Liver (tissue), 7 donors: ENCODE measurements at regions not wholly inside any gene's neighbourhood (a gene's known extent, or its start where the extent isn't known, plus 50 kb on each side); places are given as distances from the start of the nearest gene placed in this dataset.
A peak's percentile ranks its signal among the peaks of the same experiment; 100 is the strongest.

Source experiments
- DNase-seq: peaks from one replicate; pipeline ENCODE4 v3.0.0-alpha.2; 2017; ENCODE audit warnings: low spot score
- H3K27ac ChIP-seq, 2 donors: one replicate each; pipeline ENCODE4 v1.7.0; 2013; ENCODE audit warnings: inconsistent platforms in 2 of 2, low read length in 2 of 2, control low read depth in 1 of 2, low read depth in 1 of 2, mild to moderate bottlenecking in 1 of 2
- H3K27me3 ChIP-seq, 4 donors: one replicate each; pipeline versions ENCODE4 v1.6.1 to v1.7.0; 2013; ENCODE audit warnings: low read length in 3 of 4, inconsistent platforms in 1 of 4, mild to moderate bottlenecking in 1 of 4, moderate library complexity in 1 of 4; ENCODE audit not compliant: control insufficient read depth in 4 of 4, insufficient read depth in 4 of 4
- H3K36me3 ChIP-seq, 4 donors: one replicate each; pipeline versions ENCODE4 v1.6.1 to v1.7.0; 2013; ENCODE audit warnings: low read length in 3 of 4, mild to moderate bottlenecking in 3 of 4, low read depth in 1 of 4, moderate library complexity in 1 of 4; ENCODE audit not compliant: control insufficient read depth in 4 of 4, insufficient read depth in 3 of 4
- H3K4me1 ChIP-seq, 4 donors: one replicate each; pipeline versions ENCODE4 v1.6.1 to v1.7.0; 2013; ENCODE audit warnings: low read length in 3 of 4, mild to moderate bottlenecking in 3 of 4, moderate library complexity in 1 of 4; ENCODE audit not compliant: control insufficient read depth in 4 of 4, insufficient read depth in 4 of 4
- H3K4me3 ChIP-seq, 3 donors: one replicate each; pipeline versions ENCODE4 v1.6.1 to v1.7.0; 2013; ENCODE audit warnings: low read length in 3 of 3, control low read depth in 1 of 3, low read depth in 1 of 3, mild to moderate bottlenecking in 1 of 3
- H3K9ac ChIP-seq, 2 donors: one replicate each; pipeline ENCODE4 v1.7.0; 2013; ENCODE audit warnings: low read length in 2 of 2, mild to moderate bottlenecking in 2 of 2, moderate library complexity in 2 of 2, control low read depth in 1 of 2, low read depth in 1 of 2
- H3K9me3 ChIP-seq, 4 donors: one replicate each; pipeline versions ENCODE4 v1.6.1 to v1.7.0; 2013; ENCODE audit warnings: low read length in 3 of 4; ENCODE audit not compliant: control insufficient read depth in 4 of 4
- EGR1 ChIP-seq, 2 donors: IDR thresholded peaks; 2 replicates each; pipeline ENCODE4 v1.6.1; 2016 to 2018; ENCODE audit warnings: antibody characterized with exemption in 2 of 2, low read depth in 2 of 2
- FOXA1 ChIP-seq: IDR thresholded peaks from 2 replicates; pipeline ENCODE4 v1.6.1; 2016; ENCODE audit warnings: antibody characterized with exemption
- FOXA2 ChIP-seq: IDR thresholded peaks from 2 replicates; pipeline ENCODE4 v1.6.1; 2016; ENCODE audit warnings: antibody characterized with exemption
- GABPA ChIP-seq, 2 donors: IDR thresholded peaks in 1 of 2; conservative IDR thresholded peaks in 1 of 2; 2 replicates each; pipeline ENCODE4 v1.6.1; 2016; ENCODE audit warnings: antibody characterized with exemption in 2 of 2, mild to moderate bottlenecking in 1 of 2, moderate library complexity in 1 of 2
- HNF4A ChIP-seq, 2 donors: conservative IDR thresholded peaks; 2 replicates each; pipeline ENCODE4 v1.6.1; 2016; ENCODE audit warnings: antibody characterized with exemption in 2 of 2, mild to moderate bottlenecking in 2 of 2
- NR2F2 ChIP-seq: IDR thresholded peaks from 2 replicates; pipeline ENCODE4 v1.6.1; 2016; ENCODE audit warnings: antibody characterized with exemption
- RAD21 ChIP-seq, 2 donors: IDR thresholded peaks; 2 replicates each; pipeline ENCODE4 v1.6.1; 2016; ENCODE audit warnings: antibody characterized with exemption in 2 of 2, mild to moderate bottlenecking in 2 of 2
- RXRA ChIP-seq, 2 donors: IDR thresholded peaks; 2 replicates each; pipeline ENCODE4 v1.6.1; 2017 to 2018; ENCODE audit warnings: antibody characterized with exemption in 2 of 2, mild to moderate bottlenecking in 1 of 2
- SP1 ChIP-seq: IDR thresholded peaks from 2 replicates; pipeline ENCODE4 v1.6.1; 2018; ENCODE audit warnings: antibody characterized with exemption, mild to moderate bottlenecking
- WGBS: extraction: QIAGEN DNeasy Blood & Tissue Kit; methylation state at CpG from one replicate; pipeline ENCODE4 v1.1.7; 2013; 5-methylcytosine and 5-hydroxymethylcytosine counted together
- TF ChIP-seq, protein P1 (sequence below): IDR thresholded peaks from 2 replicates; pipeline ENCODE4 v1.6.1; 2016; ENCODE audit warnings: antibody characterized with exemption, mild to moderate bottlenecking
- TF ChIP-seq, protein P2 (sequence below): IDR thresholded peaks from 2 replicates; pipeline ENCODE4 v1.6.1; 2016; ENCODE audit warnings: antibody characterized with exemption
- TF ChIP-seq, protein P3 (sequence below): IDR thresholded peaks from 2 replicates; pipeline ENCODE4 v1.6.1; 2016; ENCODE audit warnings: antibody characterized with exemption
- TF ChIP-seq, protein P4 (sequence below): IDR thresholded peaks from 2 replicates; pipeline ENCODE4 v1.6.1; 2016; ENCODE audit warnings: antibody characterized with exemption
- donor health status: healthy.
- donor health status: healthy.
- donor health status: healthy.
- donor health status: healthy.

DNA sequence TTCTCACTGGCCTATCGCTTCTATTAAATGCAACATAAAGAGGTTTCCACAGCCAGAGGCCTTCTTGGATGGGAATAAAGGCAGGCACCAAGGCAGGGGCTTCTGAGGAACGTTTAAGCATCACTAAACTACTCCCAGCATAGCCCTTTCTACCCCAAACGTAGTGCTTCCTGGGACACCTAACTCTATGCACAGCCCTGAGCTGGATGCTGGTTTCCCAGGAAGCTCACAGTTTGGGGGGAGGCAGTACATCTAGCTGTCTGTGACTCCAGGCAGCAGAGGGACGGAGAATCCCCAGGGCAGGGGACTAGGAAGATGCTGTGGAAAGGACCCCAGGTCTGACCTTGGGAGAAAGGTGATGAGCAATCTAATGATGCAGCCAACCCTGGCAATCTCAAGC, 192.8 kb upstream of the ZMIZ1 start:
- Histone ChIP-seq H3K27me3 (no peaks in the 10 kb centered on the region), H3K4me1 (peaks cover 0 to 1% (median 0%) of the 10 kb centered on the region in 4 donors), H3K27ac (no peak overlapping the region), H3K9me3 (no peaks in the 10 kb centered on the region), H3K4me3 (no peak overlapping the region), H3K9ac (no peak overlapping the region), H3K36me3 (no peaks in the 10 kb centered on the region)
- TF ChIP-seq, protein P1, sequence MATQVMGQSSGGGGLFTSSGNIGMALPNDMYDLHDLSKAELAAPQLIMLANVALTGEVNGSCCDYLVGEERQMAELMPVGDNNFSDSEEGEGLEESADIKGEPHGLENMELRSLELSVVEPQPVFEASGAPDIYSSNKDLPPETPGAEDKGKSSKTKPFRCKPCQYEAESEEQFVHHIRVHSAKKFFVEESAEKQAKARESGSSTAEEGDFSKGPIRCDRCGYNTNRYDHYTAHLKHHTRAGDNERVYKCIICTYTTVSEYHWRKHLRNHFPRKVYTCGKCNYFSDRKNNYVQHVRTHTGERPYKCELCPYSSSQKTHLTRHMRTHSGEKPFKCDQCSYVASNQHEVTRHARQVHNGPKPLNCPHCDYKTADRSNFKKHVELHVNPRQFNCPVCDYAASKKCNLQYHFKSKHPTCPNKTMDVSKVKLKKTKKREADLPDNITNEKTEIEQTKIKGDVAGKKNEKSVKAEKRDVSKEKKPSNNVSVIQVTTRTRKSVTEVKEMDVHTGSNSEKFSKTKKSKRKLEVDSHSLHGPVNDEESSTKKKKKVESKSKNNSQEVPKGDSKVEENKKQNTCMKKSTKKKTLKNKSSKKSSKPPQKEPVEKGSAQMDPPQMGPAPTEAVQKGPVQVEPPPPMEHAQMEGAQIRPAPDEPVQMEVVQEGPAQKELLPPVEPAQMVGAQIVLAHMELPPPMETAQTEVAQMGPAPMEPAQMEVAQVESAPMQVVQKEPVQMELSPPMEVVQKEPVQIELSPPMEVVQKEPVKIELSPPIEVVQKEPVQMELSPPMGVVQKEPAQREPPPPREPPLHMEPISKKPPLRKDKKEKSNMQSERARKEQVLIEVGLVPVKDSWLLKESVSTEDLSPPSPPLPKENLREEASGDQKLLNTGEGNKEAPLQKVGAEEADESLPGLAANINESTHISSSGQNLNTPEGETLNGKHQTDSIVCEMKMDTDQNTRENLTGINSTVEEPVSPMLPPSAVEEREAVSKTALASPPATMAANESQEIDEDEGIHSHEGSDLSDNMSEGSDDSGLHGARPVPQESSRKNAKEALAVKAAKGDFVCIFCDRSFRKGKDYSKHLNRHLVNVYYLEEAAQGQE: no peak
- TF ChIP-seq, protein P2, sequence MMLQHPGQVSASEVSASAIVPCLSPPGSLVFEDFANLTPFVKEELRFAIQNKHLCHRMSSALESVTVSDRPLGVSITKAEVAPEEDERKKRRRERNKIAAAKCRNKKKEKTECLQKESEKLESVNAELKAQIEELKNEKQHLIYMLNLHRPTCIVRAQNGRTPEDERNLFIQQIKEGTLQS: no peak
- TF ChIP-seq EGR1 (IDR thresholded peaks at IDR 0.05; ENCODE audit: low read depth in 2 of 2) (no peak), HNF4A (conservative IDR thresholded peaks at IDR 0.05) (no peak), FOXA2 (no peak), NR2F2 (no peak), RXRA (IDR thresholded peaks at IDR 0.05) (no peak), SP1 (no peak)
- TF ChIP-seq, protein P3, sequence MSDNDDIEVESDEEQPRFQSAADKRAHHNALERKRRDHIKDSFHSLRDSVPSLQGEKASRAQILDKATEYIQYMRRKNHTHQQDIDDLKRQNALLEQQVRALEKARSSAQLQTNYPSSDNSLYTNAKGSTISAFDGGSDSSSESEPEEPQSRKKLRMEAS: no peak
- peak; percentile 4 for DNase-seq
- WGBS: 83% methylated on average over 4 of the region's 4 CpGs

DNA sequence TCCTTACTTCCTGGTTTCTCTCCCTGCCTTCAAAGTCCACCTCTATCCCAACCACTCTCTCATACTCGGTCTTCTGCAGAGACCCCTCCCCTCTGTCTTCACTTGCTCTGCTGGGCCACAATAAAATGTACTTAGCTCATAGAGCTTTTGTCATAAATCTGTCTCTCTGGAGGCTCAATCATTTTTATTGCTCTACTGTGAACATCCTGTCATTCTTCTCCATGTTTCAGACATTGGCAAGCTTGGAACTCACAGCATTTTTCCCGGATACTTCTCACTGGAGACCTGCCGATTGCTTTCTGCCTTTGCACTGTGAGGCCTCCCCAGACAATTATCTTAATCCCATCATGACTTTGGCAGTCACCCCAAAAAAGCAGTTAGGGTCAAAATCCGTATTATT, 192.3 kb upstream of the ZMIZ1 start:
- no peak for TF ChIP-seq HNF4A (conservative IDR thresholded peaks at IDR 0.05)
- peaks cover 0 to 1% (median 0%) of the 10 kb centered on the region in 4 donors for H3K4me1 ChIP-seq
- H3K9me3 ChIP-seq: no peaks in the 10 kb centered on the region
- no peaks in the 10 kb centered on the region for H3K27me3 ChIP-seq
- 81% methylated on average over 4 of the region's 4 CpGs for WGBS
- H3K4me3 ChIP-seq: no peak overlapping the region
- no peak overlapping the region for H3K27ac ChIP-seq
- H3K36me3 ChIP-seq: no peaks in the 10 kb centered on the region
- no peak overlapping the region for H3K9ac ChIP-seq
- DNase-seq: peak; percentile 4

DNA sequence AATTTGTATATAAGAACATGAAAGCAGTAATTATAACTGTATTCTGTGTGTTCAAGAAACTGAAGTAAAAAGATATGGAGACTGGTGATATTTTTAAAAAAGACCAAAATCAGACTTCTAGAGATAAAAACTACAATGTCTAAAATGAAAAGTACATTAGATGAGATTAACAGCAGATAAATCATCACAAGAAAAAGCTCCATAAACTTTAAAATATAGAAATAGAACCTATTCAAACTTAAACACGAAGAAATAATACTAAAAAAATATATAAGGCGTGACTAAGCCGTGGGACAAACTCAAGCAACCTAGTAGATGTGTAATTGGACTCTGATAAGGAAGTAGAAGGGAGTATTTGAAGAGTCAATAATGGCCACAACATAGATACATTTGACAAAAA, 189.1 kb upstream of the ZMIZ1 start:
- Histone ChIP-seq H3K27me3 (no peaks in the 10 kb centered on the region), H3K36me3 (no peaks in the 10 kb centered on the region), H3K4me1 (peaks cover 0 to 1% (median 0%) of the 10 kb centered on the region in 4 donors), H3K9ac (no peak overlapping the region), H3K4me3 (no peak overlapping the region), H3K27ac (no peak overlapping the region), H3K9me3 (no peaks in the 10 kb centered on the region)
- TF ChIP-seq RXRA (IDR thresholded peaks at IDR 0.05) (no peak), EGR1 (IDR thresholded peaks at IDR 0.05; ENCODE audit: low read depth in 2 of 2) (no peak), SP1 (no peak), NR2F2 (no peak), GABPA (IDR thresholded peaks at IDR 0.05 in 1 of 2, conservative IDR thresholded peaks at IDR 0.05 in 1 of 2) (no peak), FOXA1 (no peak), RAD21 (IDR thresholded peaks at IDR 0.05) (no peak)
- TF ChIP-seq, protein P1: no peak
- TF ChIP-seq, protein P2: no peak
- TF ChIP-seq, protein P4, sequence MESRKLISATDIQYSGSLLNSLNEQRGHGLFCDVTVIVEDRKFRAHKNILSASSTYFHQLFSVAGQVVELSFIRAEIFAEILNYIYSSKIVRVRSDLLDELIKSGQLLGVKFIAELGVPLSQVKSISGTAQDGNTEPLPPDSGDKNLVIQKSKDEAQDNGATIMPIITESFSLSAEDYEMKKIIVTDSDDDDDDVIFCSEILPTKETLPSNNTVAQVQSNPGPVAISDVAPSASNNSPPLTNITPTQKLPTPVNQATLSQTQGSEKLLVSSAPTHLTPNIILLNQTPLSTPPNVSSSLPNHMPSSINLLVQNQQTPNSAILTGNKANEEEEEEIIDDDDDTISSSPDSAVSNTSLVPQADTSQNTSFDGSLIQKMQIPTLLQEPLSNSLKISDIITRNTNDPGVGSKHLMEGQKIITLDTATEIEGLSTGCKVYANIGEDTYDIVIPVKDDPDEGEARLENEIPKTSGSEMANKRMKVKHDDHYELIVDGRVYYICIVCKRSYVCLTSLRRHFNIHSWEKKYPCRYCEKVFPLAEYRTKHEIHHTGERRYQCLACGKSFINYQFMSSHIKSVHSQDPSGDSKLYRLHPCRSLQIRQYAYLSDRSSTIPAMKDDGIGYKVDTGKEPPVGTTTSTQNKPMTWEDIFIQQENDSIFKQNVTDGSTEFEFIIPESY: no peak
- WGBS: 76% methylated on average over 3 of the region's 3 CpGs
- DNase-seq: no peak
